ENCODE measurements at regions not wholly inside any gene's neighbourhood (a gene's known extent, or its start where the extent isn't known, plus 50 kb on each side); places are given as distances from the start of the nearest gene placed in this dataset.

DNA sequence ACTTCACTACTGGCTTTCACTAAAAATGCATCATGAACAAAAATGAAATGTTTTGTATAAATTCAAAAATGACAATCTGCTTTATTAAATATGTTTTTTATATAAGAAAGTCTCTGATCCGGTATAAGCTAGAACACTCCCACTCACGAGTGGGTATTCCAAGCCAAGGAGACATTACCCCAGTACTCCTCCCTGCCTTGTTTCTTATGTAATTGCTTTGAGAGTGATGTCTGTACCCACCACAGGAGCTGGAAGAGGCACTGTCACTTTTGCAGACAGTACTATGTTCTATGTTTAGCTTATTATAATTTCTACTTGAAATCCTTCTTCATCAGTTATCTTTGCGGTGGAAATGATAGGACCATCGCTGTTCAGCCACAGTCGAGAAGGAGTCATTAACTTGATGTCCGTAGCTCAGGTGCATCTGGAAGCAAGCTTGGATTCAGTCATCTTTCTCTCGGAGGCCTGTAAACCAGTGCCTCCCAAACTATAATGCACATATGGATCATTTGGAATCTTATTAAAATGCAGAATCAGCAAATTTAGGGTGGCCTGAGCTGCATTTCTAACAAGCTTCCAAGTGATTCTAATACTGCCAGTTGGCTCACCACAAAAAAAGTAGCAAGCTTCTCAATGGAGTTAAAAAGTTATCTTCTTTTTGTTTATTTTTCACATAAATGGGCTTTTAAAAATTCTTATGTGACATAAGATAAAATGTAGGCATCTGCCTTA lies 396.4 kb downstream of the GRIA2 start:
- no peak for DNase-seq (ENCODE audit: low spot score)
- no TSS peak for BruUV-seq (replicated peaks)
- no peaks in the 10 kb centered on the region for H3K9me3 ChIP-seq (ENCODE audit: low read length)
- TF ChIP-seq, protein P1, sequence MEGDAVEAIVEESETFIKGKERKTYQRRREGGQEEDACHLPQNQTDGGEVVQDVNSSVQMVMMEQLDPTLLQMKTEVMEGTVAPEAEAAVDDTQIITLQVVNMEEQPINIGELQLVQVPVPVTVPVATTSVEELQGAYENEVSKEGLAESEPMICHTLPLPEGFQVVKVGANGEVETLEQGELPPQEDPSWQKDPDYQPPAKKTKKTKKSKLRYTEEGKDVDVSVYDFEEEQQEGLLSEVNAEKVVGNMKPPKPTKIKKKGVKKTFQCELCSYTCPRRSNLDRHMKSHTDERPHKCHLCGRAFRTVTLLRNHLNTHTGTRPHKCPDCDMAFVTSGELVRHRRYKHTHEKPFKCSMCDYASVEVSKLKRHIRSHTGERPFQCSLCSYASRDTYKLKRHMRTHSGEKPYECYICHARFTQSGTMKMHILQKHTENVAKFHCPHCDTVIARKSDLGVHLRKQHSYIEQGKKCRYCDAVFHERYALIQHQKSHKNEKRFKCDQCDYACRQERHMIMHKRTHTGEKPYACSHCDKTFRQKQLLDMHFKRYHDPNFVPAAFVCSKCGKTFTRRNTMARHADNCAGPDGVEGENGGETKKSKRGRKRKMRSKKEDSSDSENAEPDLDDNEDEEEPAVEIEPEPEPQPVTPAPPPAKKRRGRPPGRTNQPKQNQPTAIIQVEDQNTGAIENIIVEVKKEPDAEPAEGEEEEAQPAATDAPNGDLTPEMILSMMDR (conservative IDR thresholded peaks at IDR 0.05; ENCODE audit: low read length) = no peak
- no peak for TF ChIP-seq EZH2phosphoT487 (IDR thresholded peaks at IDR 0.05; ENCODE audit: borderline replicate concordance, low read depth, low read length)
- H3K79me2 ChIP-seq (ENCODE audit: insufficient read depth, low read depth, low read length) = no peaks in the 10 kb centered on the region
- H3K27ac ChIP-seq (ENCODE audit: low read depth, low read length, poor library complexity, severe bottlenecking) = no peak overlapping the region
- H3K4me2 ChIP-seq (ENCODE audit: low read length) = no peak overlapping the region
- H4K20me1 ChIP-seq (ENCODE audit: insufficient read depth, low read length) = no peaks in the 10 kb centered on the region
- H3K36me3 ChIP-seq (ENCODE audit: insufficient read depth, low read length) = no peaks in the 10 kb centered on the region
- CTCF ChIA-PET (ENCODE audit: unreplicated experiment) = no interaction called here
- POLR2A ChIA-PET = interaction anchor here (0.8 kb wide), 1 partner anchor 19 kb away, joined by 3 read pairs; no protein-coding TSS in a partner anchor
- no peak overlapping the region for H3K4me3 ChIP-seq (ENCODE audit: low read depth, low read length, poor library complexity, severe bottlenecking)
- no peaks in the 10 kb centered on the region for H3K9me2 ChIP-seq (ENCODE audit: insufficient read depth, low read length)
- H2AFZ ChIP-seq (ENCODE audit: low read length) = no peak overlapping the region
- intact Hi-C loops (cut with micrococcal nuclease; ENCODE audit: unreplicated experiment) = no loop called here
- no peaks in the 10 kb centered on the region for H3K4me1 ChIP-seq (ENCODE audit: insufficient read depth, low read length, poor library complexity, severe bottlenecking)

DNA sequence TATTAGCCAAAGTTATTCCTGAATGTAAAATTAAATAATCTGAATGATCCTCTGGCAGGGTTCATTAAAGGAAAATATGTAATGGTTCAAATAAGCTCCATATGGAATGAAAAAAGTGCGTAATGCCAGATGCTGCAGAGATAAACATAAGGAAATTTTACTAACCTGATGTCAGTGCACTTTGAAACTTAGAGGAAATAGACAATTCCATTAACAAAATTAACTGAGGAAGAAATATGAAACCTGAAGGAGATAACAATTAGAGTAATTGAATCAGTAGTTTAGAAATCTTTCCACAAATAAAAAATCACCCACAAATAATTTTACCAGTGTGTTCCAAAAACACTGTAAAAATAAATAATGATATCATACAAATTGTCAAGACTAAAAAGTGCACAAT lies 387.5 kb downstream of the GRIA2 start:
- BruUV-seq (replicated peaks) = no TSS peak
- Histone ChIP-seq H3K4me1 (ENCODE audit: insufficient read depth, low read length, poor library complexity, severe bottlenecking) (no peaks in the 10 kb centered on the region), H3K4me2 (ENCODE audit: low read length) (no peak overlapping the region), H3K9me2 (ENCODE audit: insufficient read depth, low read length) (no peaks in the 10 kb centered on the region), H3K4me3 (ENCODE audit: low read depth, low read length, poor library complexity, severe bottlenecking) (no peak overlapping the region), H3K79me2 (ENCODE audit: insufficient read depth, low read depth, low read length) (no peaks in the 10 kb centered on the region), H2AFZ (ENCODE audit: low read length) (no peak overlapping the region), H3K36me3 (ENCODE audit: insufficient read depth, low read length) (no peaks in the 10 kb centered on the region), H3K27ac (ENCODE audit: low read depth, low read length, poor library complexity, severe bottlenecking) (no peak overlapping the region), H3K9me3 (ENCODE audit: low read length) (no peaks in the 10 kb centered on the region), H4K20me1 (ENCODE audit: insufficient read depth, low read length) (no peaks in the 10 kb centered on the region)
- CTCF ChIA-PET (ENCODE audit: unreplicated experiment) = no interaction called here
- TF ChIP-seq, protein P1 (conservative IDR thresholded peaks at IDR 0.05; ENCODE audit: low read length) = no peak
- no peak for TF ChIP-seq EZH2phosphoT487 (IDR thresholded peaks at IDR 0.05; ENCODE audit: borderline replicate concordance, low read depth, low read length)
- no peak for DNase-seq (ENCODE audit: low spot score)
- intact Hi-C loops (cut with micrococcal nuclease; ENCODE audit: unreplicated experiment) = no loop called here
- POLR2A ChIA-PET = no interaction called here

DNA sequence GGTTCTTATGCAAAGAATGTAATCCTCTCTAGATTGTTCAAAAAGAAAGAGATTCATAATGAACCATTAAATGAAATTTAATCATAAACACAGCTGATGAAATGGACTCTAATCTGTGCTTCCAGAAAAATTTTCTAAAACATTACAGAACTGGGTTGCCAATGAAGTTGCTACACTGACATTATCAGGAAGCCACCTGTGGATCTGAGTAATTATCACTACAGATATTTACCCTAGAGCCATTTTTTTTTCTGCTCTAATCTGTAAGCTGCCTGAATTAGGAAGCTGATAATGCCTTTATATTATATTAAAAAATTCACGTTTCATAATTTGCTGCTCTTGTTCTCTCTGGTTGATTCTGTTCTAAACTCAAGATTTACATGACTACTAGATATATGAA lies 380.1 kb downstream of the GRIA2 start:
- Histone ChIP-seq H2AFZ (ENCODE audit: low read length) (no peak overlapping the region), H4K20me1 (ENCODE audit: insufficient read depth, low read length) (no peaks in the 10 kb centered on the region), H3K27ac (ENCODE audit: low read depth, low read length, poor library complexity, severe bottlenecking) (no peak overlapping the region), H3K79me2 (ENCODE audit: insufficient read depth, low read depth, low read length) (no peaks in the 10 kb centered on the region), H3K4me3 (ENCODE audit: low read depth, low read length, poor library complexity, severe bottlenecking) (no peak overlapping the region), H3K4me1 (ENCODE audit: insufficient read depth, low read length, poor library complexity, severe bottlenecking) (no peaks in the 10 kb centered on the region), H3K4me2 (ENCODE audit: low read length) (no peak overlapping the region), H3K9me2 (ENCODE audit: insufficient read depth, low read length) (no peaks in the 10 kb centered on the region), H3K9me3 (ENCODE audit: low read length) (no peaks in the 10 kb centered on the region), H3K36me3 (ENCODE audit: insufficient read depth, low read length) (no peaks in the 10 kb centered on the region)
- ChIA-PET POLR2A (interaction anchor here (0.5 kb wide), 1 partner anchor 310 kb away, joined by 5 read pairs; no protein-coding TSS in a partner anchor), CTCF (ENCODE audit: unreplicated experiment) (no interaction called here)
- intact Hi-C loops (cut with micrococcal nuclease; ENCODE audit: unreplicated experiment) = no loop called here
- BruUV-seq (replicated peaks) = no TSS peak
- TF ChIP-seq, protein P1 (conservative IDR thresholded peaks at IDR 0.05; ENCODE audit: low read length) = no peak
- TF ChIP-seq EZH2phosphoT487 (IDR thresholded peaks at IDR 0.05; ENCODE audit: borderline replicate concordance, low read depth, low read length) = no peak
- no peak for DNase-seq (ENCODE audit: low spot score)
